ENCODE measurements at regions not wholly inside any gene's neighbourhood (a gene's known extent, or its start where the extent isn't known, plus 50 kb on each side); places are given as distances from the start of the nearest gene placed in this dataset.

DNA sequence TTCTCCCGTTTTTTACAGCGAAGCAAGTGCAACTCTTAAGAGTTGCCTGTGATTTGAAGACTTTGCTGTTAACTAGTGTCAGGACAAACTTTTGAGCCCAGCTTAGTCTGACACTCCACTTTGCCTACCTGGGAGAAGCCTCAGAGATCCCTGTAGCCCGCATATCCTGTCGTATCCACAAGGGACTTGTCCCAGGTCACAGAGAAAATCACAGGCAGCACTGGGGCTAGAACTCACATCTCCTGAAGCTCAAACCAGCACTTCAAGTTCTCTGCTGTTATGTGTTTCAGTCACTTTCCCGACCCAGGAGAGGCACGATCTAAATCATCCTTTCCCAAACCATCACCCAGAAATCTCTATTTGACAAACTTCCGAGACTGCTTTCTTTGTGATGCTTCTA, 584.5 kb downstream of the ACTL7B start:
- no peaks in the 10 kb centered on the region for H3K9me3 ChIP-seq (ENCODE audit: control insufficient read depth in 3 of 3, low read length in 3 of 3)
- H3K27ac ChIP-seq (ENCODE audit: low read depth, low read length): no peak overlapping the region
- H3K27me3 ChIP-seq (ENCODE audit: control insufficient read depth in 3 of 3, insufficient read depth in 3 of 3, low read length in 3 of 3): no peaks in the 10 kb centered on the region
- H3K4me1 ChIP-seq (ENCODE audit: control insufficient read depth in 3 of 3, insufficient read depth in 3 of 3, low read length in 3 of 3): peaks cover 0 to 6% (median 2%) of the 10 kb centered on the region in 3 donors
- H3K4me3 ChIP-seq (ENCODE audit: low read length in 3 of 3): no peak overlapping the region
- H3K36me3 ChIP-seq (ENCODE audit: control insufficient read depth in 3 of 3, insufficient read depth in 3 of 3, low read length in 3 of 3): no peaks in the 10 kb centered on the region
- no peak overlapping the region for H3K9ac ChIP-seq (ENCODE audit: low read depth in 1 of 3, low read length in 3 of 3)

DNA sequence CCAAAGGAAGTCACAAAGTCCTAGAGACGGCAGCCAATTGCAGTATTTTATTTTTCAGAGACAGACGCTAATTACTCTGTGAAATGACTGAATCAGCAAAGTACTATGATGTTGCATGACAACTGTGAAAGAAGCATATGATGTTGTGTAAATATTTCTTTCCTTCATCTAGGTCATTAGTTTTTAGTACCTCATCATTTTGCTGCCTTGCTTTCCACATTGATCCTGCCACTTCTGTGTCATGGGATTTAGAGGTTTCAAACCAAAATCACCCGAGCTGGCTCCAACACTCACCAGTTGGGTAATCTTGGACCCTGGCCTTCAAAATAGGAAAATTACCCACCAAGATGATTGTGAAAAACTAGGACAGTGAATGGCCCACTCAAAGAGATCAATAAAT, 585.2 kb downstream of the ACTL7B start:
- Histone ChIP-seq H3K9ac (ENCODE audit: low read depth in 1 of 3, low read length in 3 of 3) (no peak overlapping the region), H3K36me3 (ENCODE audit: control insufficient read depth in 3 of 3, insufficient read depth in 3 of 3, low read length in 3 of 3) (no peaks in the 10 kb centered on the region), H3K27me3 (ENCODE audit: control insufficient read depth in 3 of 3, insufficient read depth in 3 of 3, low read length in 3 of 3) (no peaks in the 10 kb centered on the region), H3K4me1 (ENCODE audit: control insufficient read depth in 3 of 3, insufficient read depth in 3 of 3, low read length in 3 of 3) (peaks cover 0 to 6% (median 2%) of the 10 kb centered on the region in 3 donors), H3K27ac (ENCODE audit: low read depth, low read length) (no peak overlapping the region), H3K9me3 (ENCODE audit: control insufficient read depth in 3 of 3, low read length in 3 of 3) (no peaks in the 10 kb centered on the region), H3K4me3 (ENCODE audit: low read length in 3 of 3) (no peak overlapping the region)

DNA sequence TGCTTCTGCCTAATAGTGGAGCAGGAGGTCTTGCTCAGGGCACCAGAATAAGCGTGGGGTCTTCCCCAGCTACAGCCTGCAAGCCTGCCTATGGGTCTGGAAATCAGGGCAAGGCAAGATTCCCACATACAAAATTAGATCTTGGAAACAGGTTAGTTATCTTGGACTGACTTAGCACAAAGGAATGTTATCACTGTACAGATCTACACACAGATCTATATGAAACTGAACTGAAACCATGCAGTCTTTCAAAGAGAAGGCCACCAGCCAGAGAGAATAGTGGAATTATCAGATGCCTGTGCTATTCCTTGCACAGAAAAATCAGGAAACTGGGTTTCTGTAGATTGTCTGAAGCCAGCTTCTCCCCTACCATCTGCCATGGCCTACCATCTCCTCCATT, 585.7 kb downstream of the ACTL7B start:
- Histone ChIP-seq H3K4me3 (ENCODE audit: low read length in 3 of 3) (no peak overlapping the region), H3K27ac (ENCODE audit: low read depth, low read length) (no peak overlapping the region), H3K36me3 (ENCODE audit: control insufficient read depth in 3 of 3, insufficient read depth in 3 of 3, low read length in 3 of 3) (no peaks in the 10 kb centered on the region), H3K4me1 (ENCODE audit: control insufficient read depth in 3 of 3, insufficient read depth in 3 of 3, low read length in 3 of 3) (peaks cover 0 to 6% (median 2%) of the 10 kb centered on the region in 3 donors), H3K27me3 (ENCODE audit: control insufficient read depth in 3 of 3, insufficient read depth in 3 of 3, low read length in 3 of 3) (no peaks in the 10 kb centered on the region), H3K9ac (ENCODE audit: low read depth in 1 of 3, low read length in 3 of 3) (no peak overlapping the region), H3K9me3 (ENCODE audit: control insufficient read depth in 3 of 3, low read length in 3 of 3) (no peaks in the 10 kb centered on the region)

DNA sequence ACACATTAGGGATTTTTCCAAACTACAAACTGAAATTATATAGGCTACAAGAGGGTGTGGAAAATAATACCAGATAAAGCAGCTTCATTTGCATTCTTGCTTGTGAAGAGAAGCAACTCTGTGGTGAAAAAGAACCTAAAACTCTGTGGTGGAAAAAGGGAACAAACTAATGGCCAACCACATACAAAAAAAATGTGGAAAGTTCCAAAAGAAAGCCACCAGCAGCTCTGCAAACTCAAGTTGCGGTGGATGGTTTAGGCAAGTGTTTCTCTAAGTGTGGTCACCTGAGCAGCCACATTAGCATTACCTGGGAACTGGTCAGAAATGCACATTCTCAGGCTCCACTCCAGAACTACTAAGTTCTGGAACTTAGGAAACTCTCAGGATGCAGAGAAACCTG, 586.4 kb downstream of the ACTL7B start:
- Histone ChIP-seq H3K27ac (ENCODE audit: low read depth, low read length) (no peak overlapping the region), H3K27me3 (ENCODE audit: control insufficient read depth in 3 of 3, insufficient read depth in 3 of 3, low read length in 3 of 3) (no peaks in the 10 kb centered on the region), H3K36me3 (ENCODE audit: control insufficient read depth in 3 of 3, insufficient read depth in 3 of 3, low read length in 3 of 3) (no peaks in the 10 kb centered on the region), H3K9ac (ENCODE audit: low read depth in 1 of 3, low read length in 3 of 3) (no peak overlapping the region), H3K4me3 (ENCODE audit: low read length in 3 of 3) (no peak overlapping the region), H3K4me1 (ENCODE audit: control insufficient read depth in 3 of 3, insufficient read depth in 3 of 3, low read length in 3 of 3) (peaks cover 0 to 6% (median 2%) of the 10 kb centered on the region in 3 donors), H3K9me3 (ENCODE audit: control insufficient read depth in 3 of 3, low read length in 3 of 3) (no peaks in the 10 kb centered on the region)

DNA sequence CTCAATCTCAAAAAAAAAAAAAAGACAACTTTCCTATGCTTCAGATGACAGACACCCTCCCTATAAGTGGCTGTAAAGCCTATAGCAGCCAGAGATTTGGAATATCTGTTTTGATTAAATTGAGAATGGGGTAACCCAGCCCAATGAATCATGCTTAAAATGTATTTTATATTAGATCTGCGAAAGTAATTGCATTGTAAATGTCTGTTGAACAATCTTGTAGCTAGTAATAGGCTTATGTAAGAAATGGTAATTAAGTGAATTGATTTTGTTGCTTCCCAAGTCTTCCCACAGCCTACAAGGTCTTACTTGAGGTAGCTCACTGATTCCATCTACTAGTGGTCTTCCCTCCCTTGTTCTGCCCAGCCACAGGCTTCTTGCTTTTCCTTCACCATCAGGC, 590.7 kb downstream of the ACTL7B start:
- no peaks in the 10 kb centered on the region for H3K36me3 ChIP-seq (ENCODE audit: control insufficient read depth in 3 of 3, insufficient read depth in 3 of 3, low read length in 3 of 3)
- no peaks in the 10 kb centered on the region for H3K27me3 ChIP-seq (ENCODE audit: control insufficient read depth in 3 of 3, insufficient read depth in 3 of 3, low read length in 3 of 3)
- no peak overlapping the region for H3K27ac ChIP-seq (ENCODE audit: low read depth, low read length)
- no peak overlapping the region for H3K9ac ChIP-seq (ENCODE audit: low read depth in 1 of 3, low read length in 3 of 3)
- no peak overlapping the region for H3K4me3 ChIP-seq (ENCODE audit: low read length in 3 of 3)
- H3K9me3 ChIP-seq (ENCODE audit: control insufficient read depth in 3 of 3, low read length in 3 of 3): no peaks in the 10 kb centered on the region
- H3K4me1 ChIP-seq (ENCODE audit: control insufficient read depth in 3 of 3, insufficient read depth in 3 of 3, low read length in 3 of 3): no peaks in the 10 kb centered on the region

DNA sequence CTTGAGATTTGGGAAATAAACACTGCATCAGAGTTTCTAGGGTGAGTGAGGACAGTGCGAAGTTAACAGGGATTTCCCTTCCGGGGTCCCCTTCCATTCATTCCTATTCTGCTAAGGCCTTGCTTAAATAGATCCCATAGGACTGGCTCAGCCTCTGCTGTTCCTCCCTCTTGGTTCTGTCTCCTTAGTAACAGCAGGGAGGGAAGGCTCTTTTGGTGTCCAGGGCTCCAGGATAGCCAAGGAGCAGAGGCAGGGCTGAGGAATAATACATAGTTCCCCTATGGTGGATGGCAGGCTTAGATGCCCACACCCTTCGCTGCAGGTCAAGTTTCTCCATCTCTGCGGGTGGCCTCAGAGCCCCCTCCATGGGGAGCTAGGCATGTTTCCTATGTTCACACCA, 591.7 kb downstream of the ACTL7B start:
- no peaks in the 10 kb centered on the region for H3K36me3 ChIP-seq (ENCODE audit: control insufficient read depth in 3 of 3, insufficient read depth in 3 of 3, low read length in 3 of 3)
- H3K4me1 ChIP-seq (ENCODE audit: control insufficient read depth in 3 of 3, insufficient read depth in 3 of 3, low read length in 3 of 3): no peaks in the 10 kb centered on the region
- H3K27ac ChIP-seq (ENCODE audit: low read depth, low read length): no peak overlapping the region
- no peaks in the 10 kb centered on the region for H3K9me3 ChIP-seq (ENCODE audit: control insufficient read depth in 3 of 3, low read length in 3 of 3)
- no peak overlapping the region for H3K9ac ChIP-seq (ENCODE audit: low read depth in 1 of 3, low read length in 3 of 3)
- no peaks in the 10 kb centered on the region for H3K27me3 ChIP-seq (ENCODE audit: control insufficient read depth in 3 of 3, insufficient read depth in 3 of 3, low read length in 3 of 3)
- H3K4me3 ChIP-seq (ENCODE audit: low read length in 3 of 3): no peak overlapping the region

DNA sequence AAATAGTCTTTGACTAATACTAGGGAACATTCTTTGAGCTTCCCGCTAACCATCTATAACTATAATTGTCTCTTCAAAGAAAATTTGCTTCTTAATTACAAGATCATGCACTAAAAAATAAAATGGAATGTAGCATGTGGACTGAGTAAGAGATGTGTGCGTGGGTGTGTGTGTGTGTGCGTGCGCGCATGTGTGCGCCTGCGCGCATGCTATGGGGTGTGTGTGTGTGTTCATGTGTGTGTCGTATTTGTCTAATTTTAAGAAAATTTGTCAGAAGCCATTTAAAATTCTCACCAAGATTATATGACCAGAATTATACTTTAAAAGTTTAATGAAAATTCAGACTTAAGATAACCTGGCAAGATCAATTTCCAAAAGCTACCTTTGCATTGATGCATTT, 593.0 kb downstream of the ACTL7B start:
- H3K27me3 ChIP-seq (ENCODE audit: control insufficient read depth in 3 of 3, insufficient read depth in 3 of 3, low read length in 3 of 3): no peaks in the 10 kb centered on the region
- H3K27ac ChIP-seq (ENCODE audit: low read depth, low read length): no peak overlapping the region
- H3K4me3 ChIP-seq (ENCODE audit: low read length in 3 of 3): no peak overlapping the region
- H3K9me3 ChIP-seq (ENCODE audit: control insufficient read depth in 3 of 3, low read length in 3 of 3): no peaks in the 10 kb centered on the region
- H3K4me1 ChIP-seq (ENCODE audit: control insufficient read depth in 3 of 3, insufficient read depth in 3 of 3, low read length in 3 of 3): no peaks in the 10 kb centered on the region
- H3K9ac ChIP-seq (ENCODE audit: low read depth in 1 of 3, low read length in 3 of 3): no peak overlapping the region
- no peaks in the 10 kb centered on the region for H3K36me3 ChIP-seq (ENCODE audit: control insufficient read depth in 3 of 3, insufficient read depth in 3 of 3, low read length in 3 of 3)

DNA sequence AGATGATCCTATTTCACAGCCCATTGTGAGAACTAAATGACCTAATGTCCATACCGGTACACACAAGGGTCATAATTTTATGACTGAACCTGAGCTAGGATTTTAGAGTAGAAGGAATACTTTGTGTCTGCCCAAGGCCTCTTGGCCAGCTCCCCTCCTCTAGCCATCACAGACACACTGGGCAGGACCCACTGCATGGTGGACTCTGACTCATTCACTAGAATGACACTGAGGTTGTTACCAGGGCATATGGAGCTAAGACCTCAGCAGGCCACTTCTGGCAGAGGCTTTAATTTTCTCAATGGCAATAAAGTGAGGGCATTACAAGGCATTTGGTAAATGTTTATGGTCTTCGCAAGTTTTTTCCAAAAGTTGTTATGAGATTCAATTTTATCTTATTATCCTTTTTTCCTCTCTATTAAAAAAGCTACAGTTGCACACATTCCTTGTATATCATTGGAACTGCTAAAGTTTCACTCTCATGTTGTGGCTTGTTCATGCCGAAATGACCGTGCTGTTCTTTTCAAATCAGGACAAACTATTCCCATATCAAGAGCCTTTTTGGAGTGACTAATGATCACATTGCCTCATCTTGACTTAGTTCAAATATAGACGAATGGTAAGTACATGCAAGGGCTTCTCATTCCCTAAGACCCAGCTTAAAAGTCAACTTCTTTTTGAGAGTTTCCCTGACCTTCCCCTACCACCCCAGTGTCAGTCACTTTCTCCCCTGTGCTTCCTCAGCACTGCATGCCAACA, 595.7 kb downstream of the ACTL7B start:
- H3K4me3 ChIP-seq (ENCODE audit: low read length in 3 of 3): no peak overlapping the region
- H3K27ac ChIP-seq (ENCODE audit: low read depth, low read length): no peak overlapping the region
- H3K27me3 ChIP-seq (ENCODE audit: control insufficient read depth in 3 of 3, insufficient read depth in 3 of 3, low read length in 3 of 3): no peaks in the 10 kb centered on the region
- H3K9ac ChIP-seq (ENCODE audit: low read depth in 1 of 3, low read length in 3 of 3): no peak overlapping the region
- H3K36me3 ChIP-seq (ENCODE audit: control insufficient read depth in 3 of 3, insufficient read depth in 3 of 3, low read length in 3 of 3): no peaks in the 10 kb centered on the region
- no peaks in the 10 kb centered on the region for H3K4me1 ChIP-seq (ENCODE audit: control insufficient read depth in 3 of 3, insufficient read depth in 3 of 3, low read length in 3 of 3)
- no peaks in the 10 kb centered on the region for H3K9me3 ChIP-seq (ENCODE audit: control insufficient read depth in 3 of 3, low read length in 3 of 3)

DNA sequence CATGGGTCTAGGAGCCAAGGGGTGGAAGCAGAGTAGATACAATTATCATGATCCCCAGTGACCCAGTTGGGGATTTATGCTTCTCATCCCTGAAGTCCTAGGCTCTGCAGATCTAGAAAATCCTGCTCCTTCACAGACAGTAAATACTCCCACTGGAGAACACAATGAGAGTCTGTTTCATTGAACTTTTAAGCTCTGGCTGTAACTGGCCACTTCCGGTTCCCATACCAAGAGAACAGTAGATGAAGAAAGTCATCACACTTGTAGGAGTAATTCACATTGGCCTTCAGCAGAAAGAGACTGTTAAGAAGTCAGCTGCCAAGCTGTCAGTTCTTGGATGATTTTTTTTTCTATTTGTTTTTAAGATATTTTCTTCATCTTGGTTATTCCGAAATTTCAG, 597.1 kb downstream of the ACTL7B start:
- Histone ChIP-seq H3K4me3 (ENCODE audit: low read length in 3 of 3) (no peak overlapping the region), H3K9ac (ENCODE audit: low read depth in 1 of 3, low read length in 3 of 3) (no peak overlapping the region), H3K9me3 (ENCODE audit: control insufficient read depth in 3 of 3, low read length in 3 of 3) (no peaks in the 10 kb centered on the region), H3K27me3 (ENCODE audit: control insufficient read depth in 3 of 3, insufficient read depth in 3 of 3, low read length in 3 of 3) (no peaks in the 10 kb centered on the region), H3K4me1 (ENCODE audit: control insufficient read depth in 3 of 3, insufficient read depth in 3 of 3, low read length in 3 of 3) (no peaks in the 10 kb centered on the region), H3K27ac (ENCODE audit: low read depth, low read length) (no peak overlapping the region), H3K36me3 (ENCODE audit: control insufficient read depth in 3 of 3, insufficient read depth in 3 of 3, low read length in 3 of 3) (no peaks in the 10 kb centered on the region)

DNA sequence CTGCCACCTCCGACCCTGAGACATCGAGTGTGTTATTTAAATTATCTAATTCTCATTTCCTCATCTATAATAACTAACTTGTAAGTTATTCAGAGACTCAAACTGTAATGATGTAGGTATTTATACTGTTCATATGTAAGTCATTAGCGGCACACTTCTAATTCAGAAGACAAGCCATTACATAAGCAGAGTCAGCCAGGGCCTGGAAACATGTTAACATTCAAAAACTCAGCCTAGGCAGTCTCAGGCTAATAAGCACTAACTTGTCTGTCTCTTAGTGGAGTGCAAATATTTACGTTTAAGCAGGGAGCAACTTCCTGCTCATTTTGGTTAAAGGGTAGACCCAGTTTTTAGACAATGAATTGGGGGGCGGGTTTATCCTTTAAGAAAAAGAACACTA, 598.4 kb downstream of the ACTL7B start:
- Histone ChIP-seq H3K27me3 (ENCODE audit: control insufficient read depth in 3 of 3, insufficient read depth in 3 of 3, low read length in 3 of 3) (no peaks in the 10 kb centered on the region), H3K4me1 (ENCODE audit: control insufficient read depth in 3 of 3, insufficient read depth in 3 of 3, low read length in 3 of 3) (no peaks in the 10 kb centered on the region), H3K27ac (ENCODE audit: low read depth, low read length) (no peak overlapping the region), H3K9me3 (ENCODE audit: control insufficient read depth in 3 of 3, low read length in 3 of 3) (no peaks in the 10 kb centered on the region), H3K36me3 (ENCODE audit: control insufficient read depth in 3 of 3, insufficient read depth in 3 of 3, low read length in 3 of 3) (no peaks in the 10 kb centered on the region), H3K4me3 (ENCODE audit: low read length in 3 of 3) (no peak overlapping the region), H3K9ac (ENCODE audit: low read depth in 1 of 3, low read length in 3 of 3) (no peak overlapping the region)
